ENCODE measurements at regions not wholly inside any gene's neighbourhood (a gene's known extent, or its start where the extent isn't known, plus 50 kb on each side); places are given as distances from the start of the nearest gene placed in this dataset.

DNA sequence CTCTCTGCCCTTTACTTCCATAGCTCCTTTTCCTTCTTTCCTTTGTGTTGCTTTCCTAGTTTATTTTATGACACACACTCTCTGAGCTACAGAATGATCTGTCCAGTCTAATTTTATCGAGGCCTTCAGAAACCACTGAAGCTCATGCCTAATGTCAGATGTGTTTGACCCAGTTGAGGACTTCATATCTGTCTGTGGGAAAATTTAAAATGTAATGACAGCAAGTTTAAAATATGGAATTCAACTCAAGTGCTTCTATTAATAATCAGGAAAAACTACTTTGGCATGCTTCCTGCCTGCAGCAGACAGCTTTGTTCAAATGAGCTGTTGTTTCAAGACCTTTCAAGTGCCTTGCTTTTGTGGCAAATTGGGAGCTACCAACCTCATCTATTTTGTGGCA is 261.8 kb upstream of the MTNR1B start:
- TF ChIP-seq, protein P1, sequence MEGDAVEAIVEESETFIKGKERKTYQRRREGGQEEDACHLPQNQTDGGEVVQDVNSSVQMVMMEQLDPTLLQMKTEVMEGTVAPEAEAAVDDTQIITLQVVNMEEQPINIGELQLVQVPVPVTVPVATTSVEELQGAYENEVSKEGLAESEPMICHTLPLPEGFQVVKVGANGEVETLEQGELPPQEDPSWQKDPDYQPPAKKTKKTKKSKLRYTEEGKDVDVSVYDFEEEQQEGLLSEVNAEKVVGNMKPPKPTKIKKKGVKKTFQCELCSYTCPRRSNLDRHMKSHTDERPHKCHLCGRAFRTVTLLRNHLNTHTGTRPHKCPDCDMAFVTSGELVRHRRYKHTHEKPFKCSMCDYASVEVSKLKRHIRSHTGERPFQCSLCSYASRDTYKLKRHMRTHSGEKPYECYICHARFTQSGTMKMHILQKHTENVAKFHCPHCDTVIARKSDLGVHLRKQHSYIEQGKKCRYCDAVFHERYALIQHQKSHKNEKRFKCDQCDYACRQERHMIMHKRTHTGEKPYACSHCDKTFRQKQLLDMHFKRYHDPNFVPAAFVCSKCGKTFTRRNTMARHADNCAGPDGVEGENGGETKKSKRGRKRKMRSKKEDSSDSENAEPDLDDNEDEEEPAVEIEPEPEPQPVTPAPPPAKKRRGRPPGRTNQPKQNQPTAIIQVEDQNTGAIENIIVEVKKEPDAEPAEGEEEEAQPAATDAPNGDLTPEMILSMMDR (IDR thresholded peaks at IDR 0.05) = no peak
- no peak for TF ChIP-seq ZFX (IDR thresholded peaks at IDR 0.05; ENCODE audit: borderline replicate concordance)
- no peak overlapping the region for H3K27ac ChIP-seq

DNA sequence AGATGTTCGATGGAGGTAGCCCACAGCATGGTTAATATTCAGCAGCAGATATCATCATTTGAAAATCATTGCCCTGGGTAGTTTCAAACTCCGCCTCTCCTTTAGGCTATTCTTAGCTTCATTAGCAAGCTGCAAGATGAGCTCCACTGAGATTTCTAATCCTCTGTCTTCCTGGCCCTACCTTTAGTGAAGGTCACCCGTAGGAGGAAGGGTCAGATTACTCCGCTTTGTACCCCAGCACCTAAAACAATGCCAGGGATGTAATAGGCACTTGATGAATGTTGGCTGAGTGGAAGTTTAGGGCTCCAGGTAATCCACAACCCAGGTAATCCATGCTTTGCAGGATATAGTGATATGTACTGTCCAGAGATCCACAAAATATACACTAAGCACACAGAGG is 260.1 kb upstream of the MTNR1B start:
- TF ChIP-seq ZFX (IDR thresholded peaks at IDR 0.05; ENCODE audit: borderline replicate concordance) = no peak
- TF ChIP-seq, protein P1 (IDR thresholded peaks at IDR 0.05) = no peak
- H3K27ac ChIP-seq = no peak overlapping the region

DNA sequence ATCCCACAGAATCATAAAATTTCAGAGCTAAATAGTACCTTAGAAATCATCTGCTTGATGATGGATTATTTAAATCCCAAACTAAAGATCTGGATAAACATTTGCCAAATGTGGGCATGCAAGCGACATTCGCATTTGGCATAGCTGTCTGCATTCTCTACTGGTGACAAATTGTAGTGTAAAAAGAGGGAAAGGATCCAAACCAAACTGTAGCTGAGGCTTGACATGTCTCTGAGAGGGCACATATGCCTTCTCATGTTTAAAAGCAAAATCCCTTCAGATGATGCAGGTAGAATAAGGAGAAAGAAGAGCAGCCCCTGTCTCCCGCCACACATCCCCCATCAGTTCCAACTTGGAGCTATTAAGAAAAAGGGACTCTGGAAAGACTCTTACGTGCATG is 257.5 kb upstream of the MTNR1B start:
- H3K27ac ChIP-seq = no peak overlapping the region
- TF ChIP-seq, protein P1 (IDR thresholded peaks at IDR 0.05) = no peak
- TF ChIP-seq ZFX (IDR thresholded peaks at IDR 0.05; ENCODE audit: borderline replicate concordance) = no peak

DNA sequence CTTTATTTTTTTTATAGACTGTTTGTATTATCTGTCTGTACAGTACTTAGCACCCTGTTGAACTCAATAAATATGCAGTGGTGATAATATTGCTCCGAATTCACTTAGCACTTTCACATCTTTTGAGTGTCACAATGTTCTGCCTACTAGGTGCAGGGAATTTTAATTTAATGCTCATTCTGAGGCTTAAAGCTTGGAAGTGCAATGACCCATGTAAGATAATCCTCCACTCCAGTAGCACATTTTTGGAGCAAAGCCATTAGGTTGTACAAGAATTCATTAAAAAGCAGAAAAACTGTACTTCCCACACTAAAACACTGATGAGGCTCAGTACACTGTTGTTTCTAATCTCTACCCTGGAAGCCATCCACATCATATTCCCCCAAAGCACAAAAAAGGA is 255.3 kb upstream of the MTNR1B start:
- no peak overlapping the region for H3K27ac ChIP-seq
- TF ChIP-seq, protein P1 (IDR thresholded peaks at IDR 0.05) = no peak
- no peak for TF ChIP-seq ZFX (IDR thresholded peaks at IDR 0.05; ENCODE audit: borderline replicate concordance)

DNA sequence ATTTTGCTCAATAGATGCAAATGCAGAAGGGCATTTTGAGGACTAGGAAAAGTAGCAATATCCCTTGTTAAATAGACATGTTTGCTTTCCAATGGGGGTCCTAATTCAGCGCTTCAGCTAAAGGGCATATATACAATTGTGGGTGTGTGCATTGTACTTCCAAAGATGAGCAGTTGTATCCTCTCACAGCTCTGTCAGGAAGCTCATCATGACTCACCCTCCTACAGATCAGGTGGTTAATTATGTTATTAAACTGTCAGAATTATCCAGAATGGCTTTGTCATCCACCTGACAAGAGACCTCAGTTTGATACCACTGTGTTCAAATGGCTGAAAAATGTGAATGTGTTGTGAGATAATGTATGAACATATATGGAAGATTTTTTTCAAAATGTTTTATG is 252.2 kb upstream of the MTNR1B start:
- TF ChIP-seq, protein P1 (IDR thresholded peaks at IDR 0.05) = no peak
- TF ChIP-seq ZFX (IDR thresholded peaks at IDR 0.05; ENCODE audit: borderline replicate concordance) = no peak
- H3K27ac ChIP-seq = no peak overlapping the region

DNA sequence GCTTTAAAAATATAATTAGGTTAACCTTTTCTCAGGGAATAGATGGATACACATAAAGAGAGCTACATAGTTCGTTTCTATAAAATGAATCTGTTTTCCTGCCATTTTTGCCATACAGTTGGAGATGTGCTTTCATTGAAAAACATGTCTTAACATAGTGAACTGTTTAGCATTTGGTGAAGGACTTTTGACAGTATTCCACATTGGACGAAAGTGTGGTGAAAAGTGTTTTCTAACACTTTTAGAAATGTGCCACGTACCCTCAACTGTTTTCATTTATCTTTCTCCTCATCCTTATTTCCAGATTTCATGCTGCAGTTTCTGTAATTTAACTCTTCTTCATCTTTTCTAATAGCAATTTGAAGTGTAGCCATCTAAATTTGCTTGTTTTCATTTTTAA is 249.1 kb upstream of the MTNR1B start:
- TF ChIP-seq, protein P1 (IDR thresholded peaks at IDR 0.05) = no peak
- no peak for TF ChIP-seq ZFX (IDR thresholded peaks at IDR 0.05; ENCODE audit: borderline replicate concordance)
- no peak overlapping the region for H3K27ac ChIP-seq

DNA sequence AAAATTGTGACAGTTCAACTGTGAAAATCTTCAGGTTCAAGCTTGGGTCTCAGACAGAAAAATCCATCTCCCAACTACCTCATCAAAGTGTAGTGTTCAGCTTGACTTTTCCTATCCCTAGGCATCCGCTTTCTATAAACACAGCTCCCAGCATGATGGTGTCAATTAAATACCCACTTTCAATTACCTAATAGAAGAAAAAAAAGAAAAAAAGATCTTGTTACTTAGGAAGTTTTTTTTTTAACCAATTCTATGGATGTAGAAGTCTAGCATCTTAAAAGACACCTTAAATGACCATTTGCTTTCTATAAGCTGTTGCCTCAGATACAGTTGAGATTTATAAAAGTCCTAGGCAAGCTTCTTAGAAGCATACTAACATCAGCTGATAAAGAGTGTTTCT is 244.1 kb upstream of the MTNR1B start:
- TF ChIP-seq, protein P1 (IDR thresholded peaks at IDR 0.05) = no peak
- TF ChIP-seq ZFX (IDR thresholded peaks at IDR 0.05; ENCODE audit: borderline replicate concordance) = no peak
- H3K27ac ChIP-seq = no peak overlapping the region
